ENCODE measurements at regions not wholly inside any gene's neighbourhood (a gene's known extent, or its start where the extent isn't known, plus 50 kb on each side); places are given as distances from the start of the nearest gene placed in this dataset.
A peak's percentile ranks its signal among the peaks of the same experiment; 100 is the strongest.

- POLR2A ChIA-PET (ENCODE audit: partially characterized antibody), result interaction anchor here (1.0 to 1.1 kb wide), 2 partner anchors 31 to 269 kb away, joined by 3 read pairs; no protein-coding TSS in a partner anchor
- H3K9me3 ChIP-seq (ENCODE audit: insufficient read depth in 2 of 2, low read depth in 1 of 2, low read length in 1 of 2), result no peaks in the 10 kb centered on the region
- no peaks in the 10 kb centered on the region for H3K79me2 ChIP-seq (ENCODE audit: control insufficient read depth in 1 of 2, insufficient read depth in 2 of 2, low read length in 2 of 2)
- 0 out of 2 replicates have a peak overlapping the region, but pooled peaks have one; percentile 2 for H2BK5ac ChIP-seq (ENCODE audit: low read depth, low read length)
- no peaks in the 10 kb centered on the region for H3K27me3 ChIP-seq (replicated peaks in 1 of 4; ENCODE audit: control insufficient read depth in 3 of 4, extremely low read depth in 1 of 4, insufficient read depth in 3 of 4, low read length in 3 of 4)
- H4K91ac ChIP-seq (replicated peaks; ENCODE audit: insufficient read length, low read length), result no peak overlapping the region
- no peak overlapping the region for H4K5ac ChIP-seq (ENCODE audit: insufficient read length, low read depth, low read length)
- no peaks in the 10 kb centered on the region for H3K23me2 ChIP-seq (ENCODE audit: low read depth, low read length)
- H3K56ac ChIP-seq (replicated peaks; ENCODE audit: insufficient read length, low read depth, low read length), result no peak overlapping the region
- TF ChIP-seq ZNF274 (IDR thresholded peaks at IDR 0.05; ENCODE audit: borderline replicate concordance, extremely low read depth, low read length) (no peak), EZH2 (IDR thresholded peaks at IDR 0.05; ENCODE audit: low read depth, low read length, severe bottlenecking) (no peak), SIRT6 (IDR thresholded peaks at IDR 0.05; ENCODE audit: low read length) (no peak), MAFK (IDR thresholded peaks at IDR 0.05; ENCODE audit: low read depth, low read length) (no peak), CEBPB (IDR thresholded peaks at IDR 0.05; ENCODE audit: low read depth, low read length) (no peak), SRF (IDR thresholded peaks at IDR 0.05; ENCODE audit: low read depth, low read length) (no peak), KDM4A (IDR thresholded peaks at IDR 0.05; ENCODE audit: low read depth, low read length, severe bottlenecking) (no peak), ASH2L (IDR thresholded peaks at IDR 0.05; ENCODE audit: low read length) (no peak), POU5F1 (IDR thresholded peaks at IDR 0.05; ENCODE audit: low read depth, low read length) (no peak), JUN (IDR thresholded peaks at IDR 0.05; ENCODE audit: low read depth, low read length) (no peak), NRF1 (IDR thresholded peaks at IDR 0.05; ENCODE audit: low read depth, low read length) (no peak), USF2 (IDR thresholded peaks at IDR 0.05; ENCODE audit: low read length) (no peak), JUND (IDR thresholded peaks at IDR 0.05; ENCODE audit: low read length) (no peak), TBP (IDR thresholded peaks at IDR 0.05; ENCODE audit: low read depth, low read length) (no peak)
- no peak overlapping the region for H3K4ac ChIP-seq (replicated peaks; ENCODE audit: insufficient read length, low read depth, low read length)
- FAIRE-seq (no peak), DNase-seq (ENCODE audit: low read depth in 1 of 2, low spot score in 2 of 2) (no peak)
- H2AK5ac ChIP-seq (ENCODE audit: low read depth, low read length), result no peak overlapping the region
- H2AFZ ChIP-seq (ENCODE audit: low read length), result no peak overlapping the region
- H4K20me1 ChIP-seq (replicated peaks in 1 of 2; ENCODE audit: control insufficient read depth in 1 of 2, insufficient read depth in 2 of 2, low read length in 2 of 2), result no peaks in the 10 kb centered on the region
- WGBS, 2 experiments (ENCODE audit: extremely low coverage in 1 of 2, insufficient coverage in 1 of 2, insufficient read length in 1 of 2, insufficient replicate concordance in 2 of 2, low coverage in 1 of 2, low lambda C conversion rate in 2 of 2, missing lambda C conversion rate in 1 of 2), result 87% methylated on average over 3 of the region's 3 CpGs; no CpG with 5 or more reads in 1 of the 2 experiments
- H2BK20ac ChIP-seq (ENCODE audit: low read length), result no peak overlapping the region
- H2BK120ac ChIP-seq (replicated peaks; ENCODE audit: low read depth, low read length), result no peak overlapping the region
- CTCF ChIA-PET (ENCODE audit: partially characterized antibody), result interaction anchor here (0.7 to 5.8 kb wide), 5 partner anchors 11 to 258 kb away, joined by 3 to 45 read pairs (median 4); no protein-coding TSS in a partner anchor
- H3K4me2 ChIP-seq (ENCODE audit: insufficient read depth in 1 of 2, low read depth in 2 of 2, low read length in 2 of 2), result no peak overlapping the region
- no peak overlapping the region for H2BK15ac ChIP-seq (ENCODE audit: low read length)
- H3K9ac ChIP-seq (replicated peaks in 1 of 4; ENCODE audit: extremely low read depth in 1 of 4, low read depth in 3 of 4, low read length in 3 of 4), result no peak overlapping the region
- H3K18ac ChIP-seq (ENCODE audit: extremely low read depth, low read length), result no peak overlapping the region
- no peaks in the 10 kb centered on the region for H3K36me3 ChIP-seq (ENCODE audit: control insufficient read depth in 2 of 4, insufficient read depth in 4 of 4, low read length in 3 of 4)
- no peak overlapping the region for H4K8ac ChIP-seq (ENCODE audit: extremely low read depth, insufficient read depth, low read length)
- no peak overlapping the region for H3K27ac ChIP-seq (ENCODE audit: low read depth, low read length)
- H3K4me1 ChIP-seq (replicated peaks in 1 of 4; ENCODE audit: control insufficient read depth in 3 of 4, insufficient read depth in 4 of 4, low read length in 3 of 4), result peaks cover 0 to 12% (median 3%) of the 10 kb centered on the region in 4 experiments; a peak in 4 of 7 replicates
- no peaks in the 10 kb centered on the region for H3K79me1 ChIP-seq (ENCODE audit: low read depth, low read length)
- no peak overlapping the region for H3K4me3 ChIP-seq (ENCODE audit: extremely low read depth in 1 of 4, insufficient read depth in 2 of 4, low read depth in 3 of 4, low read length in 4 of 4)
- no peak overlapping the region for H2BK12ac ChIP-seq (ENCODE audit: low read depth, low read length)
- H3K14ac ChIP-seq (ENCODE audit: insufficient read length), result no peak overlapping the region
- no peak overlapping the region for H3K23ac ChIP-seq (ENCODE audit: insufficient read length)
These were observed 102.9 kb upstream of the SHB start for GRCh38 chr9:38171926-38172325.

All from H1 (cell line).